Left lung (tissue), 4 donors: ENCODE measurements at regions not wholly inside any gene's neighbourhood (a gene's known extent, or its start where the extent isn't known, plus 50 kb on each side); places are given as distances from the start of the nearest gene placed in this dataset.

Source experiments
- ATAC-seq: fragments of 200-7000 bp; cut with Tn5 transposase; one replicate; pipeline ENCODE4 v1.9.1; 2020; ENCODE audit warnings: moderate library complexity
- DNase-seq, 4 donors: peaks; one replicate each; pipeline ENCODE4 v3.0.0-alpha.2; 2013 to 2020
- H3K27ac ChIP-seq, 2 donors: fragments of 200-600 bp; sonication (generic) in 1 of 2; one replicate each; pipeline versions ENCODE4 v1.5.0 to v1.8.0; 2020 to 2021
- H3K27me3 ChIP-seq, 2 donors: fragments of 200-600 bp; sonication (generic) in 1 of 2; one replicate each; pipeline versions ENCODE4 v1.5.0 to v1.8.0; 2020 to 2021
- H3K36me3 ChIP-seq, 2 donors: fragments of 200-600 bp; sonication (generic) in 1 of 2; one replicate each; pipeline versions ENCODE4 v1.5.0 to v1.8.0; 2020 to 2021
- H3K4me1 ChIP-seq, 2 donors: fragments of 200-600 bp; one replicate each; pipeline ENCODE4 v1.8.0; 2021
- H3K4me3 ChIP-seq, 2 donors: fragments of 200-600 bp; sonication (generic) in 1 of 2; one replicate each; pipeline versions ENCODE4 v1.5.0 to v1.8.0; 2020 to 2021; ENCODE audit warnings: mild to moderate bottlenecking in 1 of 2
- H3K9me3 ChIP-seq, 2 donors: fragments of 200-600 bp; sonication (generic) in 1 of 2; one replicate each; pipeline versions ENCODE4 v1.5.0 to v1.8.0; 2020 to 2021
- intact Hi-C, 2 donors: fragments of 100-400 bp; cut with DNase I; formaldehyde crosslinking; loops; one replicate each; pipeline versions ENCODE4 v1.11.2 to v1.14.2; 2022
- TF ChIP-seq, protein P1 (sequence below), 2 donors: fragments of 200-600 bp; sonication (generic) in 1 of 2; IDR thresholded peaks; one replicate each; pipeline versions ENCODE4 v1.5.0 to v1.8.0; 2021; ENCODE audit warnings: antibody characterized with exemption in 2 of 2
- donor health status: DM: no; HTN: yes; CAD: no.
- donor health status: DM: no; HTN: no; CAD: no.

GRCh38 chr13:52933099-52933498 lies 84.7 kb upstream of the PCDH8 start:
- DNase-seq (no peak), ATAC-seq (no peak)
- H3K9me3 ChIP-seq: no peaks in the 10 kb centered on the region
- TF ChIP-seq, protein P1, sequence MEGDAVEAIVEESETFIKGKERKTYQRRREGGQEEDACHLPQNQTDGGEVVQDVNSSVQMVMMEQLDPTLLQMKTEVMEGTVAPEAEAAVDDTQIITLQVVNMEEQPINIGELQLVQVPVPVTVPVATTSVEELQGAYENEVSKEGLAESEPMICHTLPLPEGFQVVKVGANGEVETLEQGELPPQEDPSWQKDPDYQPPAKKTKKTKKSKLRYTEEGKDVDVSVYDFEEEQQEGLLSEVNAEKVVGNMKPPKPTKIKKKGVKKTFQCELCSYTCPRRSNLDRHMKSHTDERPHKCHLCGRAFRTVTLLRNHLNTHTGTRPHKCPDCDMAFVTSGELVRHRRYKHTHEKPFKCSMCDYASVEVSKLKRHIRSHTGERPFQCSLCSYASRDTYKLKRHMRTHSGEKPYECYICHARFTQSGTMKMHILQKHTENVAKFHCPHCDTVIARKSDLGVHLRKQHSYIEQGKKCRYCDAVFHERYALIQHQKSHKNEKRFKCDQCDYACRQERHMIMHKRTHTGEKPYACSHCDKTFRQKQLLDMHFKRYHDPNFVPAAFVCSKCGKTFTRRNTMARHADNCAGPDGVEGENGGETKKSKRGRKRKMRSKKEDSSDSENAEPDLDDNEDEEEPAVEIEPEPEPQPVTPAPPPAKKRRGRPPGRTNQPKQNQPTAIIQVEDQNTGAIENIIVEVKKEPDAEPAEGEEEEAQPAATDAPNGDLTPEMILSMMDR (IDR thresholded peaks at IDR 0.05): no peak
- intact Hi-C loops: no loop called here
- no peaks in the 10 kb centered on the region for H3K36me3 ChIP-seq
- no peak overlapping the region for H3K27ac ChIP-seq
- H3K27me3 ChIP-seq: peaks cover 0 to 5% of the 10 kb centered on the region in 2 donors
- no peak overlapping the region for H3K4me3 ChIP-seq
- H3K4me1 ChIP-seq: no peaks in the 10 kb centered on the region

GRCh38 chr13:52932649-52933048 lies 84.2 kb upstream of the PCDH8 start:
- no peak overlapping the region for H3K4me3 ChIP-seq
- H3K27me3 ChIP-seq: peaks cover 0 to 5% of the 10 kb centered on the region in 2 donors
- no peak for ATAC-seq
- DNase-seq: no peak
- H3K9me3 ChIP-seq: no peaks in the 10 kb centered on the region
- TF ChIP-seq, protein P1 (IDR thresholded peaks at IDR 0.05): no peak
- no peaks in the 10 kb centered on the region for H3K36me3 ChIP-seq
- intact Hi-C loops: no loop called here
- H3K27ac ChIP-seq: no peak overlapping the region
- H3K4me1 ChIP-seq: no peaks in the 10 kb centered on the region

- DNase-seq (no peak), ATAC-seq (no peak)
- no peak overlapping the region for H3K27ac ChIP-seq
- no peak overlapping the region for H3K4me3 ChIP-seq
- peaks cover 0 to 5% of the 10 kb centered on the region in 2 donors for H3K27me3 ChIP-seq
- no peaks in the 10 kb centered on the region for H3K36me3 ChIP-seq
- intact Hi-C loops: no loop called here
- TF ChIP-seq, protein P1 (IDR thresholded peaks at IDR 0.05): no peak
- H3K4me1 ChIP-seq: no peaks in the 10 kb centered on the region
- H3K9me3 ChIP-seq: no peaks in the 10 kb centered on the region
Observed at GRCh38 chr13:52931539-52932431, 83.3 kb upstream of the PCDH8 start.

- H3K4me1 ChIP-seq: no peaks in the 10 kb centered on the region
- H3K9me3 ChIP-seq: no peaks in the 10 kb centered on the region
- no peak for ATAC-seq
- H3K36me3 ChIP-seq: no peaks in the 10 kb centered on the region
- TF ChIP-seq, protein P1 (IDR thresholded peaks at IDR 0.05): no peak
- no peak overlapping the region for H3K27ac ChIP-seq
- peaks cover 0 to 5% of the 10 kb centered on the region in 2 donors for H3K27me3 ChIP-seq
- DNase-seq: no peak
- no peak overlapping the region for H3K4me3 ChIP-seq
- intact Hi-C loops: no loop called here
Observed at GRCh38 chr13:52931131-52931530, 82.7 kb upstream of the PCDH8 start.

DNA sequence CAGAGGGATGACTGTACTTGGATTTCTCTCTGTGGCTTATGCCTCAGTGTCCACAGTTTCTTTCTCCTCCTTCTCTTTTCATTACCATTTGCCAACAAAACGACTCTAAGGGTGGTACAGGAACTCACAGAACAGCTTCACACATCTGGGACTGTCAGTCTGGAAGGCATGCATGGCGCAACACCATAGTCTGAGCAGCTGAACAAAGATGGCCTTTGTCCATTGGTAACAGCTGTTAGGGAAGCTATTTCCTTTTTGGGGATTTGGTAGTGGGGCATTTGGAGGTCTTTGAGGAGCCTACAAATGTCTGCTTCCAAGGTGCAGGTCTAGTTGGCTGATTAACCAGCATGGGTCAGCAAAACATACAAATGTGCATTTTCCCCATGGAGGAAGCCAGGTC lies 81.4 kb upstream of the PCDH8 start:
- DNase-seq (no peak), ATAC-seq (no peak)
- Histone ChIP-seq H3K27ac (no peak overlapping the region), H3K4me3 (no peak overlapping the region), H3K36me3 (no peaks in the 10 kb centered on the region), H3K9me3 (no peaks in the 10 kb centered on the region), H3K27me3 (peaks cover 0 to 5% of the 10 kb centered on the region in 2 donors), H3K4me1 (no peaks in the 10 kb centered on the region)
- TF ChIP-seq, protein P1 (IDR thresholded peaks at IDR 0.05): no peak
- intact Hi-C loops: no loop called here
